RWPE2 (cell line): ENCODE measurements at regions not wholly inside any gene's neighbourhood (a gene's known extent, or its start where the extent isn't known, plus 50 kb on each side); places are given as distances from the start of the nearest gene placed in this dataset.
"Not testable (repeated sequence)": the region's sequence is repeated elsewhere in the genome, so short reads cannot be mapped to it uniquely, and the experiment has no call there.

ENCODE experiments used
- ATAC-seq: fragments of 200-7000 bp; cut with Tn5 transposase; 3 replicates; pipeline ENCODE4 v1.9.1; 2021; ENCODE audit warnings: low read depth
- DNase-seq: peaks from one replicate; pipeline ENCODE4 v3.0.0-alpha.2; 2020; ENCODE audit warnings: low spot score
- H3K27ac ChIP-seq: fragments of 450-650 bp; 2 replicates; pipeline ENCODE4 v1.5.1; 2017; ENCODE audit warnings: mild to moderate bottlenecking; ENCODE audit not compliant: poor library complexity, severe bottlenecking
- H3K27me3 ChIP-seq: fragments of 250-450 bp; sonication (Bioruptor Pico); 2 replicates; pipeline ENCODE4 v1.5.1; 2021; ENCODE audit warnings: mild to moderate bottlenecking, moderate library complexity; ENCODE audit not compliant: insufficient read depth, poor library complexity, severe bottlenecking
- H3K36me3 ChIP-seq: fragments of 250-450 bp; sonication (Bioruptor Pico); 2 replicates; pipeline ENCODE4 v1.5.1; 2020; ENCODE audit warnings: low read depth, mild to moderate bottlenecking, moderate library complexity
- H3K4me1 ChIP-seq: fragments of 250-450 bp; sonication (Bioruptor Pico); 2 replicates; pipeline ENCODE4 v1.5.1; 2021; ENCODE audit warnings: mild to moderate bottlenecking, moderate library complexity; ENCODE audit not compliant: insufficient read depth, poor library complexity, severe bottlenecking
- H3K4me3 ChIP-seq: fragments of 250-450 bp; sonication (Bioruptor Pico); 2 replicates; pipeline ENCODE4 v1.5.1; 2021; ENCODE audit warnings: mild to moderate bottlenecking, moderate library complexity; ENCODE audit not compliant: severe bottlenecking
- H3K9me3 ChIP-seq: fragments of 250-450 bp; sonication (Bioruptor Pico); 2 replicates; pipeline ENCODE4 v1.5.1; 2021; ENCODE audit warnings: mild to moderate bottlenecking, moderate library complexity; ENCODE audit not compliant: severe bottlenecking

- not testable (repeated sequence) for DNase-seq, H3K4me3 ChIP-seq, H3K27me3 ChIP-seq, H3K36me3 ChIP-seq, H3K9me3 ChIP-seq, H3K27ac ChIP-seq, ATAC-seq, H3K4me1 ChIP-seq
Observed at GRCh38 chr16:46386110-46386771, 234.9 kb downstream of the SHCBP1 start.

- not testable (repeated sequence) for ATAC-seq
Observed at GRCh38 chr16:46384285-46385061, 236.7 kb downstream of the SHCBP1 start.

GRCh38 chr16:46383581-46383980 is 237.6 kb downstream of the SHCBP1 start:
- not testable (repeated sequence) for H3K27ac ChIP-seq, H3K9me3 ChIP-seq, ATAC-seq, H3K4me3 ChIP-seq, H3K36me3 ChIP-seq, H3K4me1 ChIP-seq, H3K27me3 ChIP-seq, DNase-seq

More at GRCh38 chr16:46384285-46385061, 236.7 kb downstream of the SHCBP1 start:
- H3K36me3 ChIP-seq, H3K27me3 ChIP-seq, H3K9me3 ChIP-seq, H3K27ac ChIP-seq, H3K4me1 ChIP-seq, H3K4me3 ChIP-seq: not testable (repeated sequence)
- DNase-seq, result peak; percentile 79

GRCh38 chr16:46382791-46383541 is 238.2 kb downstream of the SHCBP1 start:
- H3K9me3 ChIP-seq, H3K27ac ChIP-seq, H3K4me1 ChIP-seq, H3K36me3 ChIP-seq, ATAC-seq, H3K4me3 ChIP-seq, H3K27me3 ChIP-seq: not testable (repeated sequence)
- peak; percentile 72 for DNase-seq

GRCh38 chr16:46382079-46382478 is 239.1 kb downstream of the SHCBP1 start:
- not testable (repeated sequence) for H3K27ac ChIP-seq, H3K9me3 ChIP-seq, H3K4me3 ChIP-seq, ATAC-seq, H3K27me3 ChIP-seq, H3K36me3 ChIP-seq, H3K4me1 ChIP-seq, DNase-seq

GRCh38 chr16:46381344-46381743 is 239.8 kb downstream of the SHCBP1 start:
- DNase-seq, H3K9me3 ChIP-seq, ATAC-seq, H3K36me3 ChIP-seq, H3K4me1 ChIP-seq, H3K27ac ChIP-seq, H3K27me3 ChIP-seq, H3K4me3 ChIP-seq: not testable (repeated sequence)
